Cardiac fibroblast (primary cell): ENCODE measurements at regions not wholly inside any gene's neighbourhood (a gene's known extent, or its start where the extent isn't known, plus 50 kb on each side); places are given as distances from the start of the nearest gene placed in this dataset.

Experiments
- DNase-seq, 2 donors: peaks; one replicate each; pipeline versions ENCODE4 v3.0.0 to v3.0.0-alpha.2; 2010; ENCODE audit warnings: low read depth in 2 of 2
- H3K4me3 ChIP-seq, 2 donors: replicated peaks in 1 of 2; 1 replicate in 1 of 2; 2 replicates in 1 of 2; pipeline ENCODE4 v1.5.1; 2011; ENCODE audit warnings: low read depth in 2 of 2, low read length in 2 of 2, mild to moderate bottlenecking in 2 of 2, moderate library complexity in 1 of 2
- CTCF ChIP-seq: IDR thresholded peaks from one replicate; pipeline ENCODE4 v1.5.1; 2011; ENCODE audit warnings: low read depth, mild to moderate bottlenecking, low read length, inconsistent platforms

- H3K4me3 ChIP-seq, result no peak overlapping the region
- TF ChIP-seq CTCF, result no peak
- DNase-seq, result no peak
Measured at GRCh38 chr9:117549444-117549843, 134.6 kb upstream of the ASTN2 start.

- TF ChIP-seq CTCF, result no peak
- H3K4me3 ChIP-seq, result no peak overlapping the region
- DNase-seq, result no peak
Measured at GRCh38 chr9:117548556-117548955, 133.7 kb upstream of the ASTN2 start.

GRCh38 chr9:117547904-117548303 lies 133.0 kb upstream of the ASTN2 start:
- no peak for DNase-seq
- no peak overlapping the region for H3K4me3 ChIP-seq
- TF ChIP-seq CTCF, result no peak

- DNase-seq, result no peak
- no peak overlapping the region for H3K4me3 ChIP-seq
- no peak for TF ChIP-seq CTCF
Measured at GRCh38 chr9:117546894-117547678, 132.2 kb upstream of the ASTN2 start.

DNA sequence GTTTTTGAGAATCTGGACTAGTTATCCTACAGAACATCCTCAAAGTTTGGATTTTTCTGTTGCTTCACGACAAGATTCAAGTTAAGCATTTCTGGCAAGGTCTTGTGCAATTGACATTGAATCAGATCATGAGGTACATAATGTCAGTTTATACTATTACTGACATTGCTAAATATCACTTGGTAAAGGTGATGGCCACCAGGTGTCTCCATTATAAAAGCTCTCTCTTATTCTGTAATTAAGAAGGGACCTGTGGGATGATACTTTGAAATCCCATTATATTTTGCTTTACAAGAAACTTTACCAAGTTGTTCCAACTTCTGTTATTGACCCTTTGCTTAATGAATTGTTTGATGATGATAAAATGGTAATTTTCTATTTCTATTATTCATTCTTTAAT lies 131.0 kb upstream of the ASTN2 start:
- no peak overlapping the region for H3K4me3 ChIP-seq
- no peak for DNase-seq
- TF ChIP-seq CTCF, result no peak

DNA sequence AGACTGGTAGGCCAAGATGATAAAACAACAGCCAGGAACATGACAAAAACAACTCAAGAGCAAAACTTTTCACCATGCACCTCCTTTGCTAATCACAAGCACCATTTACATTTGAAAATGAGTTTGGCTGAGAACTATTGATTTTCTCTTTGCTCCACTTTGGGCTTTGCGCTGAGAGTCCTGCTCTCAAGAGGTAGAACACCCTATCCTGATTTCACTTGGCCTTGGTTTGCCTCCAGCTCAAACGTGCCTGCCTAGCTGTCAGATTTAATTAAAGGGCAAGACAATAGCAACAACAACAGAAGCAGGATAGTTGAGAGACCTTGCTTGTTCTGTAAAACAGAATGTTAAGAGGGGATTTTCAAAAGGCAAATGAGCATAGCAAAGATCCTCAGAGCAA lies 128.2 kb upstream of the ASTN2 start:
- no peak for DNase-seq
- H3K4me3 ChIP-seq, result no peak overlapping the region
- TF ChIP-seq CTCF, result no peak

GRCh38 chr9:117542021-117542420 lies 127.2 kb upstream of the ASTN2 start:
- no peak for DNase-seq
- H3K4me3 ChIP-seq, result no peak overlapping the region
- TF ChIP-seq CTCF, result no peak
